LNCaP clone FGC (cell line): ENCODE measurements at regions not wholly inside any gene's neighbourhood (a gene's known extent, or its start where the extent isn't known, plus 50 kb on each side); places are given as distances from the start of the nearest gene placed in this dataset.
"Not testable (repeated sequence)": the region's sequence is repeated elsewhere in the genome, so short reads cannot be mapped to it uniquely, and the experiment has no call there.

Source experiments
- DNase-seq: peaks from one replicate; pipeline ENCODE4 v3.0.0-alpha.2; 2011; ENCODE audit warnings: low read depth
- H3K4me3 ChIP-seq: 2 replicates; pipeline ENCODE4 v1.5.1; 2011; ENCODE audit warnings: mild to moderate bottlenecking, low read depth, low read length, control low read depth
- CTCF ChIP-seq: IDR thresholded peaks from 2 replicates; pipeline ENCODE4 v1.5.1; 2012; ENCODE audit warnings: mild to moderate bottlenecking; ENCODE audit not compliant: control insufficient read depth, insufficient read depth; ENCODE audit errors: extremely low read depth

- DNase-seq, result no peak
- no peak for TF ChIP-seq CTCF
- no peak overlapping the region for H3K4me3 ChIP-seq
These were observed 113.1 kb upstream of the PCAT7 start for GRCh38 chr9:94441796-94442195.

DNA sequence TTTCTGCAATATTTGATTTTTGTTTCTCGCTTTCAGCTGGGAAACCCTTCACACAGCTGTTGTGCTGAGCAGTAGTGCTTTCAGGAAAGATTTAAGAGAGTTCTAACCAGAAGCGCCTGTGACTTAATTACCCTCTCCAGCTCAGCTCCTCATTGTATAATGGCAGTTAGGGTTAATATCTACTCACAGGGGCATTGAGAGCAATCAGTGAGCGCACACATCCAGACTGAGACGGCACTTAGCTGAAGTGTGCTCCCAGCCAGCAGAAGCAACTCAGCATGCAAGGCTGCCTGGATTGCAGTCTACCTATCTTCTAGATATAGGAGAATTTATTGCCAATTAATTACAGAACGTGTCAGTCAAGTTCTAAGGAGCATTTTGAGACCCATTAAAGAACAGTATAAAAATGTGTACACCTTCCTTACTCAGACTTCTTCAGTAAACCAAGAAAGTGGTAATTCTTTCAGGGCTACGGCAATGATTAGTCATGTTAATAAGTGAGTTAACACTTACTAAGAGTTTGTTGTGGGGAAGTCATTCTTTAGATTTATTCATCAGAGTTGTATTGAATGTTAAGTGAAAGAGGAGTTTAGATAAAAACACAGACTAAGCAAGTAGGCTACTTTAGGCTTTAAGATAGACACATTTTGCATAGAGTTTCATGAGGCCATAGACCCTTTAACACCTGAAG lies 111.7 kb upstream of the PCAT7 start:
- TF ChIP-seq CTCF, result no peak
- H3K4me3 ChIP-seq, result no peak overlapping the region
- DNase-seq, result no peak

DNA sequence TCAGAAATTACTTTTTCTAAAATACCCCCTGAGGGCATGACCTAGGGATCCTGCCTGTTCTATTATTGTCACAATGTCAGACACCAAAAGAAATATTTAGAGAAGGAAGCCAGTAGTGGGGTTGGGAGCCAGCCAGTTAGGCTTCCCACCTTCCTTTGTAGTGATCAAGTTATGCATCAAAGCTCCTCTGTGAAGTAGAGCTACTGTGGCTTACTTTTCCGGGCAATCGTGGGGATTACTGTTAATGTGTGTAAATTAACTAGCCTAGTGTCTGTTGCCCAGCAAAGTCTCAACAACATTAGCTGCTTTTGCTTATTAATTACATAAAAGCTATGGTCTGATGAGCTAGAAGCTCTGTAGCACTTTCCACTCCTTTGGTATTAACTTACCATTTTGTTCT lies 109.0 kb upstream of the PCAT7 start:
- H3K4me3 ChIP-seq, result no peak overlapping the region
- no peak for TF ChIP-seq CTCF
- DNase-seq, result no peak

- H3K4me3 ChIP-seq, result no peak overlapping the region
- TF ChIP-seq CTCF, result no peak
- no peak for DNase-seq
These were observed 105.4 kb upstream of the PCAT7 start for GRCh38 chr9:94449486-94449885.

DNA sequence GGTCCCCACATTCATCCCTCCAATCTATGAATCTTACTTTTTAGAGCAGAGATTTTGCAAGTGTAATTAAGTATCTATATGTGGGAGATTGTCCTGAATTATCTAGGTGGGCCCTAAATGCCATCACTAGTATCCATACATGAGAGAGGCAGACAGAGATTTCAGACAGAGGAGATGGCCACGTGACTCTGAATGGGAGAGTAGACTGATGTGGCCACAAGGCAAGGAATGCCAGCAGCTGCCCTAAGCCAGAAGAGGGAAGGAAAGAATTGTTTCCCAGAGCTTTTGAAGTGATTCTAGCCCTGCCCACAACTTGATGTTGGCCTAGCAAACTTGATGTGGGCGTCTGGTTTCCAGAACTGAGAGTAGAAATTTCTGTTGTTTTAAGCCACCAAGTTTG lies 90.1 kb upstream of the PCAT7 start:
- H3K4me3 ChIP-seq, result no peak overlapping the region
- DNase-seq, result no peak
- TF ChIP-seq CTCF, result no peak

DNA sequence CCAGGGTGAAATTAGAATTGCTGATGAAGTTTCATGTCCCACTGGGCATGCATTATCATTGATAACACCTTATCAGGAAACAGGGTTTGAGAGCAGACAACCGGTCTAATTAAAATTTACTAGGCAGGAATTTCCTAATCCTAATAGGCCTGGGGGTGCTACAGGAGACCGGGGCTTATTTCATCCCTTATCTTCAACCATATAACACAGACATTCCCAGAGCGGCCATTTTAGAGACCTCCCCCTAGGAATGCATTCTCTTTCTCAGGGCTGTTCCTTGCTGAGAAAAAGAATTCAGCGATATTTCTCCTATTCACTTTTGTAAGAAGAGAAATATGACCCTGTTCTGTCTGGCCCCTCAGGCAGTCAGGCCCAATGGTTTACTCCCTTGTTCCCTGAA lies 82.8 kb upstream of the PCAT7 start:
- H3K4me3 ChIP-seq, DNase-seq: not testable (repeated sequence)

DNA sequence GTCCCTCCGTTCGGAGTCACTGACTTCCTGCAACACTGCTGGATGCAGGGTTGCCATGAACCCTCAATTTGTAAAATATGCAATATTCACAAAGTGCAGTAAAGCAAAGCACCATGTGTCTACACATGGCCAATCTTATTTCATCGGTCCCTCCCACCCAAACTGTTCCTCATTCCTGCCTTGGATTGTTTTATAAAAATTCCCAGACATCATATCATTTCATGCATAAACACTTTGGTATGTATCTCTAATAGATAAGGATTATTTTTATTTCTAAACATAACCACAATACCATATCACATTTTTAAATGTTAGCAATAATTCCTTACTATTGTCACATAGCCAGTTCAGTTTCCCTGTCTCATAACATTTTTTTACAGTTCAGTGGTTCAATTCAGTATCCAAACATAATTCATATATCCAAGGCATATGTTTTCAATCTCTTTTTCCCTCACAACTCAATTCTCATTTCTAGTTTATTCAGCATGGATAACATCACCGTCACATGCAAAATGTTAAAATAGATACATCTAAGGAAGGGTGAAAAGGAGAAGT lies 82.0 kb upstream of the PCAT7 start:
- no peak for TF ChIP-seq CTCF
- no peak for DNase-seq
- no peak overlapping the region for H3K4me3 ChIP-seq
